CD4-positive, alpha-beta T cell treated with Interleukin-15 for 1 hour (primary cell): ENCODE measurements at regions not wholly inside any gene's neighbourhood (a gene's known extent, or its start where the extent isn't known, plus 50 kb on each side); places are given as distances from the start of the nearest gene placed in this dataset.

Experiments
- DNase-seq: peaks from one replicate; pipeline ENCODE4 v3.0.0-alpha.2; 2020

DNA sequence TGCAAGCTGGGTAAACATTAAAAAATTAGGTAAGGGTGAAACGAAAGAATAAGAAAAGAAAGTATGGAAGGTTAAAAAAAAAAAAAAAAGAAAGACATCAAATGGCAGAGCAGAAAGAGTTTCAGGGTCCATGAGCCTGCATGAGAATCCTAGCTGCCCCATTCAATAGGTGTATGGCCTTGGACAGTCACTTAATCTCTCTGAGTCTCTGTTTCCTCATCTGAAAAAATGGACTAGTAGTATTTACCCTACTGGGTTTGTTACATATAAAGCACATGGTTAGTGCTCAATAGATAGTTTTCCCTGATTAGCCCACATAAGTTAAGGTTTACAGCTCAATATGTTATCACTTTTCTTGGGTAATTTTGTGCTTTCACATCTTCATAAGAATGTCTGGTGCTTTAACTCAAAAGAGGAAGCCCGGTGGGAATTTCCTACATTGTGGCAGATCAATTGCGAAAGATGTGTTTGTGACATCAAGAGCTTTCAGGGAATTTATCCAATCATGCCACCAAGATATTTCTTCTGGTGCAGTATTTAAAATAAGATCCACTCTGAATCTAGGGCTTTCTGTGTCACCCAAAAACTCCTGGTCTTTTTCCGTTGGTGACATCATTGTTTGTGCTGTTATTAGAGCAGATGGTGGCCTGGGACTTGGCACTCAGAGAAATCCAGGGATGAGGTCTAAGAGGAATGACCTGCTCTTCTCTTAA lies 57.2 kb upstream of the UBE2E1 start:
- peak; percentile 69 for DNase-seq

DNA sequence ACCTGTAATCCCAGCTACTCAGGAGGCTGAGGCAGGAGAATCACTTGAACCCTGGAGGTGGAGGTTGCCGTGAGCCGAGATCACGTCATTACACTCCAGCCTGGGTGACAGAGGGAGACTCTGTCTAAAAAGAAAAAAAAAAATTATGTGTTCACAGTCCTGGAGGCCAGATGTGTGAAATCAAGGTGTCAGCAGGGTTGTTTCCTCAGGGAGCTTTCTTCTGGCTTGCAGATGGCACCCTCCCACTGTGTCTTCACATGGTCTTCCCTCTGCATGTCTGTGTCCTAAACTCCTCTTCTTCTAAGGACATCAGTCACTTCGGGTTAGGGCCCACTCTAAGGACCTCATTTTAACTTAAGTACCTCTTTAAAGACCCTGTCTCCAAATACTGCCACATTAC lies 56.1 kb upstream of the UBE2E1 start:
- DNase-seq, result no peak

GRCh38 chr3:23750573-23751210 lies 55.1 kb upstream of the UBE2E1 start:
- DNase-seq, result no peak

DNA sequence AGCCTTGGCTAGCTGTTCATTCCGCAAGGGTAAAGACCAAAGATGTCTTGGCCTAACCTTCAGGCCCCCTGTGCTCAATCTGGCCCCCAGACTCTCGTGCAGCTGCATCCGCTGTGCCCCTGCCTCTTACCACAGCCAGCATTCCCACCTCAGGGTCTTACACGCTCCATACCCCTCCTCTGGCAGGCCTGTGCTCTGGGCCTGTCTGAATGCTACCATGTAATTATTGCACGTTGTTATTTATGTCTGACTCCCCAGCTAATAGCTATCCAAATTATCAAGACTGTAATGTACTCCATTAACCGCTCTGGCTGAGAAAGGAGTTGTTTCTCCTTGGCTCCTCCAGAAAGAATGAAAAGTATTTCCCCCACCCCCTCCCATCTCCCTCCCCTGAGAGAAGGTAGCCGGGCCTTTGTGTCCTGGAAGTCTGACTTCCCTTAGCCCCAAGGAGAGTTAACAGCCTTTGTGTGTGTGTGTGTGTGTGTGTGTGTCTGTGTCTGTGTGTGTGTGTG lies 54.5 kb upstream of the UBE2E1 start:
- no peak for DNase-seq

DNA sequence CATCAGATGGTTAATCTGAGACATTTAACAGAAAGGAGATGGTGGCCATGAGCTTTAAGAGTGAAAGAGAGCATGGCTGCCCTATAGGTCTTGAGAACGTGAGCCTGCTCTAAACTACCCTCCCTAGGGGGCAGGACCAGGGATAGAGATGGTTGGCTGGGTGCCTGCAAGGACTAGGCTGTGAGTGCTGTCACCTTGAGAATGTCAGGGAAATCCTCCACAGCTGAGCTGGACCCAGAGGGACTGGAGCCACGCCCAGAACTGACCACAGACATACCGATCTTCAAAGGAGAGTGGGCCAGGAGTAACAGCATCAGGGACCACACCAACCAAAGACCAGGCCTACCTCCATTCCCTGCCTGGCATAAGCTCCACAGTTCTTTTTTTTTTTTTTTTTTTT lies 53.6 kb upstream of the UBE2E1 start:
- DNase-seq, result no peak

GRCh38 chr3:23754215-23754614 lies 51.5 kb upstream of the UBE2E1 start:
- no peak for DNase-seq
